Prostate gland (tissue), 2 donors: ENCODE measurements at regions not wholly inside any gene's neighbourhood (a gene's known extent, or its start where the extent isn't known, plus 50 kb on each side); places are given as distances from the start of the nearest gene placed in this dataset.

ENCODE experiments used
- DNase-seq: peaks from one replicate; pipeline ENCODE4 v3.0.0-alpha.2; 2019; ENCODE audit warnings: low spot score
- H3K27ac ChIP-seq, 2 donors: fragments of 200-600 bp; sonication (generic); 2 replicates each; pipeline ENCODE4 v1.5.1; 2017 to 2019
- H3K27me3 ChIP-seq: fragments of 200-600 bp; sonication (generic); replicated peaks from 2 replicates; pipeline ENCODE4 v1.5.1; 2019; ENCODE audit not compliant: insufficient read depth
- H3K36me3 ChIP-seq, 2 donors: fragments of 200-600 bp; sonication (generic); 1 replicate in 1 of 2; 2 replicates in 1 of 2; pipeline versions ENCODE4 v1.5.1 to v1.8.1; 2017 to 2019
- H3K4me1 ChIP-seq: fragments of 200-600 bp; sonication (generic); replicated peaks from 2 replicates; pipeline ENCODE4 v1.5.1; 2019
- H3K4me3 ChIP-seq, 2 donors: fragments of 200-600 bp; sonication (generic); 2 replicates each; pipeline ENCODE4 v1.5.1; 2017 to 2019
- H3K9me3 ChIP-seq: fragments of 200-600 bp; sonication (generic); 2 replicates; pipeline ENCODE4 v1.5.1; 2017
- CTCF ChIP-seq, 4 experiments: fragments of 200-600 bp in 2 of 4; fragments of 450-650 bp in 2 of 4; sonication (generic) in 2 of 4; IDR thresholded peaks; 1 replicate in 3 of 4; 2 replicates in 1 of 4; pipeline ENCODE4 v1.5.1; 2016 to 2019; ENCODE audit warnings: antibody characterized with exemption in 4 of 4, mild to moderate bottlenecking in 2 of 4, moderate library complexity in 2 of 4
- POLR2A ChIP-seq: fragments of 450-650 bp; IDR thresholded peaks from one replicate; pipeline ENCODE4 v1.6.1; 2016; ENCODE audit warnings: antibody characterized with exemption, mild to moderate bottlenecking
- POLR2AphosphoS5 ChIP-seq: sonication (generic); formaldehyde crosslinking; IDR thresholded peaks from one replicate; pipeline ENCODE4 v1.6.1; 2017; ENCODE audit warnings: antibody characterized with exemption
- WGBS: methylation state at CpG from one replicate; pipeline ENCODE4 v1.1.5; 2018; 5-methylcytosine and 5-hydroxymethylcytosine counted together
- intact Hi-C: fragments of 100-400 bp; cut with DNase I; formaldehyde crosslinking; loops from one replicate; pipeline ENCODE4 v1.14.2; 2022

DNA sequence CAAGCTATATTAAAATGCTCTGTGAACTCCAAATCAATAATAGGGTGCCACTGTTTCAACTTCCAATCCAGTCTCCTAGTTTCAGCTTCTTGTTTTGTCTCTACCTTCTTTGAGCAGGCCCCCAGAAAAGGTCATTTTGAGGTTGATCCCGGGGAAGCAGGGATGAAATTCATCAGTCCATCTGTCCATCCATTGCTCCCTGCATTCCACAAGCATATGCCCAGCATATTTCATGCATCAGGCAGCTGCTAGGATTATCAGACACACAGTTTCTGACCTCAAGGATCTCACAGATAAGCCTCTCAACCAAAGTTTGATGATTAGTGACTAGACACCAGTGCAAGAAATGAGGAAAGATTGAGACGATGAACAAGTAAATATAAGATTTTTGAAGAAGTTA lies 186.6 kb upstream of the PDE1C start:
- 96% methylated on average over 2 of the region's 2 CpGs for WGBS
- TF ChIP-seq POLR2A, result no peak
- no peak for TF ChIP-seq POLR2AphosphoS5
- no peak for TF ChIP-seq CTCF (IDR thresholded peaks at IDR 0.05)
- intact Hi-C loops, result no loop called here
- Histone ChIP-seq H3K27ac (no peak overlapping the region), H3K9me3 (no peaks in the 10 kb centered on the region), H3K27me3 (no peaks in the 10 kb centered on the region), H3K36me3 (no peaks in the 10 kb centered on the region), H3K4me1 (no peaks in the 10 kb centered on the region), H3K4me3 (no peak overlapping the region)
- no peak for DNase-seq

DNA sequence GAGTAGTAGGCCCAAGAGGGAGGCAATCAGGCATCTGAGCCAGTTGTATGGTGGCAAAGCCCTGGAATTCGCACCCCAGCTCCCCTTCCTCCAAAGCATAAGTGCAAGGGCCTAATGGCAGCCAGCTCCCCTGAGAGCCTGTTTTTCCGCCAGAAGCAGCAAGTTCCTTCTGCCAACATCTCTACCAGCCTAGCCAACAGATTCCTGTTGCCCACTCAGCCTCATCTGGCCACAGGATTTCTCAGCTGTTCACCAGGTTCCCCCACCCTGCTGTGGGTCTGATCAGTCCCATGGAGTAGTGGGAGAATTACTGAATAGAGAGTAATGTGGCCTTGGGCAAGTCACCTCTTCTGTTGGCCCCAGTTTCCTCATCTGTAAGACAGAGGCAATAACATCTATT lies 186.2 kb upstream of the PDE1C start:
- Histone ChIP-seq H3K9me3 (no peaks in the 10 kb centered on the region), H3K4me3 (no peak overlapping the region), H3K36me3 (no peaks in the 10 kb centered on the region), H3K4me1 (no peaks in the 10 kb centered on the region), H3K27me3 (no peaks in the 10 kb centered on the region), H3K27ac (no peak overlapping the region)
- TF ChIP-seq CTCF (IDR thresholded peaks at IDR 0.05) (no peak), POLR2AphosphoS5 (no peak), POLR2A (no peak)
- intact Hi-C loops, result no loop called here
- WGBS, result 60% methylated on average over 2 of the region's 2 CpGs
- DNase-seq, result no peak

- intact Hi-C loops, result no loop called here
- no peak for DNase-seq
- 82% methylated on average over 6 of the region's 6 CpGs for WGBS
- no peak overlapping the region for H3K27ac ChIP-seq
- H3K4me3 ChIP-seq, result no peak overlapping the region
- no peaks in the 10 kb centered on the region for H3K27me3 ChIP-seq
- no peaks in the 10 kb centered on the region for H3K36me3 ChIP-seq
- TF ChIP-seq POLR2AphosphoS5 (no peak), POLR2A (no peak), CTCF (IDR thresholded peaks at IDR 0.05) (no peak)
- H3K9me3 ChIP-seq, result no peaks in the 10 kb centered on the region
- no peaks in the 10 kb centered on the region for H3K4me1 ChIP-seq
Observed at GRCh38 chr7:32255036-32255435, 184.8 kb upstream of the PDE1C start.

DNA sequence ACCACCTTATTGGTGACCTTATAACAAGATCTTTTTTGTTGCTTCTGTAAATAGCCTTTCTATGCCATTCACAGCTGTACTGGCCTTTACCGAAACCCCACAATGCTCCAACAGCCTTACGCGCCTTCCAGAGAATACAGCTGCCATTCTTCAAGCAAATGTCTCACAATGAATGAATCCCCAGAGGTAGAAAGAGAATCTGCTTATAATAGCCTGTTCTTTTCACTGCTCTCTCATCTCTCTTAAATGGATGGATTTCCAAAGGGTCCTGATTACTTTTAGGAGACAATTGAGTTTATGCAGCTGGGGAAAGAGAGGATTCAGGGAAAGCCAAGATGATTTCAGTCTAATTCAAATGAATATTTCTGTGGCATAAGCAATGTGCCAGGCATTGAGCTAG lies 183.1 kb upstream of the PDE1C start:
- intact Hi-C loops, result no loop called here
- 64% methylated on average over 3 of the region's 3 CpGs for WGBS
- no peaks in the 10 kb centered on the region for H3K36me3 ChIP-seq
- no peaks in the 10 kb centered on the region for H3K9me3 ChIP-seq
- H3K4me1 ChIP-seq, result no peaks in the 10 kb centered on the region
- H3K27ac ChIP-seq, result no peak overlapping the region
- DNase-seq, result no peak
- no peaks in the 10 kb centered on the region for H3K27me3 ChIP-seq
- H3K4me3 ChIP-seq, result no peak overlapping the region
- TF ChIP-seq CTCF (IDR thresholded peaks at IDR 0.05) (no peak), POLR2AphosphoS5 (no peak), POLR2A (no peak)

DNA sequence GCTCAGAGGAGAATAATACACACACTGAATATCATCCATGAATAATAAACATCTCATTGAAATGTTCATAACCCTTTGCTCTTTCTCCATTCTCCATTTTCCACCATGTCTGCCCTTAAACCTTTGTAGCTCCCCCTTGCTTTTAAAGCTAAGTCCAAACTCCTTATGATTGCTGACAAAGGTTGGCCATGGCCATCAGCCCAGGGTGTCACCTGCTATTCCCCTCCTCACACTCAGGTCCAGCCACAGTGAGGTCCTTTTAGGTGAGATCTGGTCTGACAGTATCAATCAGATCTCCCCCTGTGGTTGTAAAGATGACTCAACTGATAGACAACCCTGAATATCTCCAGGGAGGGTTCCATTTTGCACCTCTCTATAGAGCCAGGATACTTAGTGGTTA lies 181.5 kb upstream of the PDE1C start:
- intact Hi-C loops, result no loop called here
- TF ChIP-seq POLR2AphosphoS5 (no peak), CTCF (IDR thresholded peaks at IDR 0.05) (no peak), POLR2A (no peak)
- no peaks in the 10 kb centered on the region for H3K36me3 ChIP-seq
- H3K4me1 ChIP-seq, result no peaks in the 10 kb centered on the region
- no peaks in the 10 kb centered on the region for H3K9me3 ChIP-seq
- H3K4me3 ChIP-seq, result no peak overlapping the region
- no peaks in the 10 kb centered on the region for H3K27me3 ChIP-seq
- no peak overlapping the region for H3K27ac ChIP-seq
- no peak for DNase-seq
